ENCODE measurements at regions not wholly inside any gene's neighbourhood (a gene's known extent, or its start where the extent isn't known, plus 50 kb on each side); places are given as distances from the start of the nearest gene placed in this dataset.

GRCh38 chr16:86018487-86018886, 119.5 kb downstream of the IRF8 start:
- no peaks in the 10 kb centered on the region for H3K9me3 ChIP-seq (ENCODE audit: control insufficient read depth, insufficient read depth, low read length)
- H3K4me1 ChIP-seq (ENCODE audit: control insufficient read depth, insufficient read depth, low read length): no peaks in the 10 kb centered on the region
- no peak for DNase-seq (ENCODE audit: low read depth, low spot score)
- H3K27me3 ChIP-seq (ENCODE audit: control insufficient read depth, insufficient read depth, low read length): no peaks in the 10 kb centered on the region
- H3K27ac ChIP-seq (ENCODE audit: low read length): no peak overlapping the region
- no peaks in the 10 kb centered on the region for H3K36me3 ChIP-seq (ENCODE audit: control insufficient read depth, insufficient read depth, low read length)
- WGBS (ENCODE audit: insufficient coverage, insufficient read length): no CpG with 5 or more reads among the region's 7 CpGs
- no peak overlapping the region for H3K4me3 ChIP-seq (ENCODE audit: low read length)

- Histone ChIP-seq H3K4me3 (ENCODE audit: low read length) (no peak overlapping the region), H3K9me3 (ENCODE audit: control insufficient read depth, insufficient read depth, low read length) (no peaks in the 10 kb centered on the region), H3K27ac (ENCODE audit: low read length) (no peak overlapping the region), H3K36me3 (ENCODE audit: control insufficient read depth, insufficient read depth, low read length) (no peaks in the 10 kb centered on the region), H3K4me1 (ENCODE audit: control insufficient read depth, insufficient read depth, low read length) (no peaks in the 10 kb centered on the region), H3K27me3 (ENCODE audit: control insufficient read depth, insufficient read depth, low read length) (no peaks in the 10 kb centered on the region)
- DNase-seq (ENCODE audit: low read depth, low spot score): no peak
- WGBS (ENCODE audit: insufficient coverage, insufficient read length): no CpG with 5 or more reads among the region's 8 CpGs
Observed at GRCh38 chr16:86018941-86019340, 120.0 kb downstream of the IRF8 start.

DNA sequence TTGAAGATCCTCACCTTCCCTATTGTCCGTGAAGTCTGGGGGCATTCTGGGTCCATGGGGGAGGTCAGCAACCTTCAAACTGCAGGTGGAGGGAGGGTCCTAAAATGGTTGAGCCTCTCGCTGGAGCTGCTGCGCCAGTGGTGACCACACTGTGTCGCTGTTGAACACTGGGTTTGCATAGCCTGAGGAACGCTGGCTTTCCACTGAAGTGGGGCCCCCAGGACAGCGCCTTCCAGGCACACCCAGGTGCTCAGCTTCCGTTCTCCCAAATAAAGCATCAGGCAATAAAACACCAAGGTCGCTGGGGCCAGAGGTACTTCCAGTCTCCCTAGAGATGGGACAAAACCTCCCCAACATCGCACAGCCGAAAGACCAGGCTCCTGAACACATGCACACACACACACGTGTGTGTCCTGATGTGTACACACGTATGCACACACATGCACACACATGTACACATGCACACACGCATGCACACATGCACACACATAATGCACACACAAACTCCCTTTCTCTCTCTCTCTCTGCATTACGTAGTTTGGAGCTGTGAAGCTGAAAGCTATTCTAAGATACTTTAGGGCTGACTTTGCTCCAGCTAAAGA, 120.6 kb downstream of the IRF8 start:
- DNase-seq (ENCODE audit: low read depth, low spot score): peak; percentile 55
- Histone ChIP-seq H3K27ac (ENCODE audit: low read length) (no peak overlapping the region), H3K36me3 (ENCODE audit: control insufficient read depth, insufficient read depth, low read length) (no peaks in the 10 kb centered on the region), H3K9me3 (ENCODE audit: control insufficient read depth, insufficient read depth, low read length) (no peaks in the 10 kb centered on the region), H3K27me3 (ENCODE audit: control insufficient read depth, insufficient read depth, low read length) (no peaks in the 10 kb centered on the region), H3K4me1 (ENCODE audit: control insufficient read depth, insufficient read depth, low read length) (no peaks in the 10 kb centered on the region), H3K4me3 (ENCODE audit: low read length) (no peak overlapping the region)
- WGBS (ENCODE audit: insufficient coverage, insufficient read length): no CpG with 5 or more reads among the region's 14 CpGs

DNA sequence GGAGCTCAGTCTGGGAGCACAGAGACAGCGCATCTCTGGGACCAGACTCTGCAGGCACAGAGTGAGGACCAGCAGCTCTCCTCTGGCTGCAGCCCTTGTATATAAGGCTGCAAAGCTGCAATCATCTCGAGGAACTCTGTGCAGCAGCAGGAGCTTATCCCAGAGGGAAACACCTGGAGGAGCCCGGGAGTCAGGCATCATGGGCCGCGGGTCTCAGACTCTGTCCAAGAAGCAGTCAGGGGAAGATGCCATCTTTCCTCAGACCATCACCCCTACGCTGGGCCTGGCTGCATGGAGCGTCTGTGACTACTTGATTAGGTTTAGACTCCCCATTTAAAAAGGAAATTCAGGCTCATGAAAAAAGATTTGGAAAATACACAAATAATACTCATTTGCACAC, 122.0 kb downstream of the IRF8 start:
- no peak for DNase-seq (ENCODE audit: low read depth, low spot score)
- WGBS (ENCODE audit: insufficient coverage, insufficient read length): no CpG with 5 or more reads among the region's 7 CpGs
- Histone ChIP-seq H3K27ac (ENCODE audit: low read length) (no peak overlapping the region), H3K4me1 (ENCODE audit: control insufficient read depth, insufficient read depth, low read length) (no peaks in the 10 kb centered on the region), H3K27me3 (ENCODE audit: control insufficient read depth, insufficient read depth, low read length) (no peaks in the 10 kb centered on the region), H3K36me3 (ENCODE audit: control insufficient read depth, insufficient read depth, low read length) (no peaks in the 10 kb centered on the region), H3K4me3 (ENCODE audit: low read length) (no peak overlapping the region), H3K9me3 (ENCODE audit: control insufficient read depth, insufficient read depth, low read length) (no peaks in the 10 kb centered on the region)

GRCh38 chr16:86022381-86022960, 123.5 kb downstream of the IRF8 start:
- Histone ChIP-seq H3K27ac (ENCODE audit: low read length) (no peak overlapping the region), H3K9me3 (ENCODE audit: control insufficient read depth, insufficient read depth, low read length) (no peaks in the 10 kb centered on the region), H3K4me3 (ENCODE audit: low read length) (no peak overlapping the region), H3K27me3 (ENCODE audit: control insufficient read depth, insufficient read depth, low read length) (no peaks in the 10 kb centered on the region), H3K36me3 (ENCODE audit: control insufficient read depth, insufficient read depth, low read length) (no peaks in the 10 kb centered on the region), H3K4me1 (ENCODE audit: control insufficient read depth, insufficient read depth, low read length) (no peaks in the 10 kb centered on the region)
- WGBS (ENCODE audit: insufficient coverage, insufficient read length): no CpG with 5 or more reads among the region's 7 CpGs
- no peak for DNase-seq (ENCODE audit: low read depth, low spot score)

DNA sequence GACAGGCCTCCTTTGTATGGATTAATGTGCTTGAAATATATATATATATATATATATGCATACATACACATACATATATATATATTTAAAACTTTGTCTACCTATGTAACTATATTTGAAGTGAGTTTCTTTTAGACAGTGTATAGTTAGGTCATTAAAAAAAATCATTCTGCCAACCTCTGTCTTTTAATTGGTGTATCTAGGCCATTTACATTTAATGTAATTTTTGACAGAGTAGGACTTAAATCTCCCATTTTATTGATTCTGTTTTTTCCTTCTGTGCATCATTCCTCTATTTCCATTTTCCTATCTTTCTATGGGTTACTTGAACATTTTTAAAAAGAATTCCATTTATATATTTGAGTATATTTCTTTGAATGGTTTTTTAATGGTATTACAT, 125.2 kb downstream of the IRF8 start:
- Histone ChIP-seq H3K9me3 (ENCODE audit: control insufficient read depth, insufficient read depth, low read length) (no peaks in the 10 kb centered on the region), H3K4me3 (ENCODE audit: low read length) (no peak overlapping the region), H3K27me3 (ENCODE audit: control insufficient read depth, insufficient read depth, low read length) (no peaks in the 10 kb centered on the region), H3K36me3 (ENCODE audit: control insufficient read depth, insufficient read depth, low read length) (no peaks in the 10 kb centered on the region), H3K4me1 (ENCODE audit: control insufficient read depth, insufficient read depth, low read length) (no peaks in the 10 kb centered on the region), H3K27ac (ENCODE audit: low read length) (no peak overlapping the region)
- no peak for DNase-seq (ENCODE audit: low read depth, low spot score)

GRCh38 chr16:86025706-86026105, 126.7 kb downstream of the IRF8 start:
- WGBS (ENCODE audit: insufficient coverage, insufficient read length): no CpG with 5 or more reads among the region's 3 CpGs
- no peaks in the 10 kb centered on the region for H3K9me3 ChIP-seq (ENCODE audit: control insufficient read depth, insufficient read depth, low read length)
- no peak overlapping the region for H3K4me3 ChIP-seq (ENCODE audit: low read length)

DNA sequence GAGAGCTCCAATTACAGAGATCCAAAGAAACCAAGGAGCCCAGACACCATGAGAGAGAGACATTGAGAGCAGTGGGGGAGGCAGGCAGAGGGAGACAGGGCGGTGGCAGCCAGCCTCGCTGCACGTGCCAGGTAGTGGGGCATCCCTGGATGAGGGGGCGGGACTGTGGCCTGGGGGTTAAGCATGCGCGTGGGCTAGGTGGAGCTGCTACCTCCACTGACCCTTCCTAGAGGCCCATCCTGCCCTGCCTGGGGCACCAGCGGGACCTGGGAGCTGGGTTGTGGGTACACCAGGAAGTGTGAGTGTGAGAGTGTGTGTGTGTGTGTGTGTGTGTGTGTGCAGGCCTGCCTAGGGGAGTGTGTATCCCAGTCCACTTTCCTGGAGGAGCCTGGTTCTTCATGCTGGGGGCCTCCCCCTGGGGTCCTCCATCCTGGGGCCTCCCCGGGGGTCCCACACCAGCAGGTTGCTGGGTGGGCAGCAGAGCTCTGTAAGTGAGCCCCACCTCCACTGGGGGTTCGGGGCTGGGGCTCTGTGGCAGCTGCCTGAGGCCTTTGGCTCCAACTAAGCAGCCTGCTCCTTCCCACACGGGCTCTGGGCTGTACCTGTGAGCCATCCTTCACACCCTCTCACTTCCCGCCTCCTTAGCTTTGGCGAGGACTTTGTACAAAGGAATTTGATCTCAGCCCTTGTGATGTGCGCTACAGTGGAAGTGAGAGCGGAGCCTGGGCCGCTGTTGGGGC, 127.4 kb downstream of the IRF8 start:
- H3K27ac ChIP-seq (ENCODE audit: low read length): no peak overlapping the region
- H3K36me3 ChIP-seq (ENCODE audit: control insufficient read depth, insufficient read depth, low read length): no peaks in the 10 kb centered on the region
- no peak overlapping the region for H3K4me3 ChIP-seq (ENCODE audit: low read length)
- H3K4me1 ChIP-seq (ENCODE audit: control insufficient read depth, insufficient read depth, low read length): no peaks in the 10 kb centered on the region; the same call in 1 of the 2 replicates
- H3K9me3 ChIP-seq (ENCODE audit: control insufficient read depth, insufficient read depth, low read length): no peaks in the 10 kb centered on the region
- no peaks in the 10 kb centered on the region for H3K27me3 ChIP-seq (ENCODE audit: control insufficient read depth, insufficient read depth, low read length)
- DNase-seq (ENCODE audit: low read depth, low spot score): no peak
- WGBS (ENCODE audit: insufficient coverage, insufficient read length): no CpG with 5 or more reads among the region's 15 CpGs

More at GRCh38 chr16:86025706-86026105, 126.7 kb downstream of the IRF8 start:
- H3K36me3 ChIP-seq (ENCODE audit: control insufficient read depth, insufficient read depth, low read length): no peaks in the 10 kb centered on the region
- no peak overlapping the region for H3K27ac ChIP-seq (ENCODE audit: low read length)
- H3K27me3 ChIP-seq (ENCODE audit: control insufficient read depth, insufficient read depth, low read length): no peaks in the 10 kb centered on the region
- no peak for DNase-seq (ENCODE audit: low read depth, low spot score)
- no peaks in the 10 kb centered on the region; the same call in 1 of the 2 replicates for H3K4me1 ChIP-seq (ENCODE audit: control insufficient read depth, insufficient read depth, low read length)

DNA sequence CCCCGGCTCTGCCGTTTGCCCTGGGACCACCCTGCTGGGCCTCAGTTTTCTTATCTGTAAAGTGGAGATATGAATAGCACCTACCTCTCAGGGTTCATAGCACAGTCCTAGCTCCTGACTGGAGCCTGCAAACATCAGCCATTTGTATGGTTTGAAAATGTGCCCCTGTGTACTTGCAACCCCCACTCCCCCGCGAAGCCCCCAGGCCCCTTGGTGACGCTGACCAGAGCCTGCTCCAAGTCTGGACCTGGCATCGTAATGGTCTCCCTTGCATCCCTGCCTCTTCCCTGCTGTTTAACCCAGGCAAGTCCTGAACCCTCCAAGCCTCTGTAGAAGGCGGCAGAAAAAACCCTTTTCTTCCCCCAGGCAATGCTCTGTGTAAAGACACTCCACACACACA, 128.0 kb downstream of the IRF8 start:
- H3K9me3 ChIP-seq (ENCODE audit: control insufficient read depth, insufficient read depth, low read length): no peaks in the 10 kb centered on the region
- no peaks in the 10 kb centered on the region for H3K36me3 ChIP-seq (ENCODE audit: control insufficient read depth, insufficient read depth, low read length)
- no peak overlapping the region for H3K4me3 ChIP-seq (ENCODE audit: low read length)
- DNase-seq (ENCODE audit: low read depth, low spot score): no peak
- H3K27me3 ChIP-seq (ENCODE audit: control insufficient read depth, insufficient read depth, low read length): no peaks in the 10 kb centered on the region
- H3K27ac ChIP-seq (ENCODE audit: low read length): no peak overlapping the region
- no CpG with 5 or more reads among the region's 7 CpGs for WGBS (ENCODE audit: insufficient coverage, insufficient read length)
- H3K4me1 ChIP-seq (ENCODE audit: control insufficient read depth, insufficient read depth, low read length): no peaks in the 10 kb centered on the region; the same call in 1 of the 2 replicates

DNA sequence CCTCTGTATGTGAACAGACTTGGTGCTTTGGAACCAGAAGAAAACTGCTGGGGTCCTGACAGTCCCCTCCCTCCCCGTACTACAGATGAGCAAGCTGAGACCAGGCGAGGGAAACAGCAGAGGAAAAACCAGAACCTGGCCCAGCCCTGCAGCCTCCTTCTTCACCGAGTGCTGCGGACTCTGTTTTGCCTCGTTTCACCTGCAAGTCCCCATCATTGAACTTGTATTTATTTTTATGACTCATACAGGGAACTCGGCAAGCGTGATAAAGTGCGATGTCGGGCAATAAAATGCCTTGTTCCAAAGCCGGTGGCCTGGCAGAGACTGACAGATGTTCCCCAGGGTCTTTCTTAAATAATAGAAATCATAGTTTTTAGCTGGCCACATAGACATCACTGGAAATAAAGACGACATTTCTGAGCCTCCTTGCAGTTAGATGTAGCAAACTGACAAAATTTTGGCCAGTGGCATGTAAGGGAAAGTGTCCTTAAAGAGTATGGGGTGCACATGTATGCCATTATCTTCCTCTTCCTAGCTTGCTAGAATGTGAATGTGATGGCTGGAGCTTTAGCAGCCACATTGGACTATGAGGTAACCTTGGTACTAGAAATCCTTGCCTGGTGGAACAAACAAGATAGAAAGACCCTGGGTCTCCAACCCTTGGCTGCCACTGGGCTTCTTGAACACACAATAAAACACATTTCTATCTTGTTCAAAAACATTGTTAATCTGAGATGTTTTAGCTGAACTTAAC, 128.6 kb downstream of the IRF8 start:
- Histone ChIP-seq H3K4me1 (ENCODE audit: control insufficient read depth, insufficient read depth, low read length) (no peaks in the 10 kb centered on the region; the same call in 1 of the 2 replicates), H3K27me3 (ENCODE audit: control insufficient read depth, insufficient read depth, low read length) (no peaks in the 10 kb centered on the region), H3K36me3 (ENCODE audit: control insufficient read depth, insufficient read depth, low read length) (no peaks in the 10 kb centered on the region), H3K27ac (ENCODE audit: low read length) (no peak overlapping the region), H3K4me3 (ENCODE audit: low read length) (no peak overlapping the region), H3K9me3 (ENCODE audit: control insufficient read depth, insufficient read depth, low read length) (no peaks in the 10 kb centered on the region)
- DNase-seq (ENCODE audit: low read depth, low spot score): no peak
- WGBS (ENCODE audit: insufficient coverage, insufficient read length): no CpG with 5 or more reads among the region's 11 CpGs
